GM12873 (cell line): ENCODE measurements at regions not wholly inside any gene's neighbourhood (a gene's known extent, or its start where the extent isn't known, plus 50 kb on each side); places are given as distances from the start of the nearest gene placed in this dataset.

Experiments used
- TF ChIP-seq, protein P1 (sequence below): IDR thresholded peaks from 2 replicates; pipeline ENCODE4 v1.5.1; 2012; ENCODE audit warnings: low read depth, mild to moderate bottlenecking, moderate library complexity, low read length, control low read depth; ENCODE audit not compliant: insufficient read depth; ENCODE audit errors: missing control alignments

DNA sequence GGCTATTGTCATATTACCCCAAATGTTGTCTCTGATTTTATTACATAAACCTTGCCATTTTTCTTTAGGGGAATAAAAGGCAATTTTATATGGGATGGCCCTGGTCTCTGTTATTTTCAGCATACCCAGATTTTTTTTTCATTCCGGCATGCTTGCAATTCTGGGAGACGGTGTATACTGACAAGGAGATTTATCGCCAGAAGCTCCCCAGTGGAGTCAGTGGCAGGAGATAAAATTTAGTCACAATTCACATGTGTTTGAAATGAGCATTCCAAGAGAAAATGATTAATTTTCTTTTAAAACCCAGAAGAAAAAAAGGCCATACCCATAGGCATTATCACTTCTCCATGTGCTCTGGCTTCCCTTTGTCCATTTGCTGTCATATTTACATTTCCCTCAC lies 250.8 kb upstream of the RSPO3 start:
- TF ChIP-seq, protein P1, sequence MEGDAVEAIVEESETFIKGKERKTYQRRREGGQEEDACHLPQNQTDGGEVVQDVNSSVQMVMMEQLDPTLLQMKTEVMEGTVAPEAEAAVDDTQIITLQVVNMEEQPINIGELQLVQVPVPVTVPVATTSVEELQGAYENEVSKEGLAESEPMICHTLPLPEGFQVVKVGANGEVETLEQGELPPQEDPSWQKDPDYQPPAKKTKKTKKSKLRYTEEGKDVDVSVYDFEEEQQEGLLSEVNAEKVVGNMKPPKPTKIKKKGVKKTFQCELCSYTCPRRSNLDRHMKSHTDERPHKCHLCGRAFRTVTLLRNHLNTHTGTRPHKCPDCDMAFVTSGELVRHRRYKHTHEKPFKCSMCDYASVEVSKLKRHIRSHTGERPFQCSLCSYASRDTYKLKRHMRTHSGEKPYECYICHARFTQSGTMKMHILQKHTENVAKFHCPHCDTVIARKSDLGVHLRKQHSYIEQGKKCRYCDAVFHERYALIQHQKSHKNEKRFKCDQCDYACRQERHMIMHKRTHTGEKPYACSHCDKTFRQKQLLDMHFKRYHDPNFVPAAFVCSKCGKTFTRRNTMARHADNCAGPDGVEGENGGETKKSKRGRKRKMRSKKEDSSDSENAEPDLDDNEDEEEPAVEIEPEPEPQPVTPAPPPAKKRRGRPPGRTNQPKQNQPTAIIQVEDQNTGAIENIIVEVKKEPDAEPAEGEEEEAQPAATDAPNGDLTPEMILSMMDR: no peak

DNA sequence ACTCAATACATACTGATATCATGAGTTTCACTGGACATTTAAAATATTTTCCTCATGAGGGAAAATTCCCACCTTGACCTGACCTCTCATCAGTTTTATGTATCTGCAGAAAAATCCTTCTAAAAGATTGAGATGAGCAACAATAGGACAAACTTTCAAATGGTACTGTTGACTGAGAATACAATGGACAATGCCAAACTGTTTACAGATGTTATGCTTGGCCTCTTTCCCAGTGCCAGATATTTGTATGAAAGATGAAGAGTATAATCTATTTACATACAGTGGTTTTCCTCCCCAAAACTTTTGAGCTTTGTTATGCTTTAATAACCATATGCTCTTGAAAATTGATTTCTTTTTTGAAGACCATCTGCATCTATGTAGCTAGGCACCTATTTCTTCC lies 245.1 kb upstream of the RSPO3 start:
- TF ChIP-seq, protein P1: no peak

DNA sequence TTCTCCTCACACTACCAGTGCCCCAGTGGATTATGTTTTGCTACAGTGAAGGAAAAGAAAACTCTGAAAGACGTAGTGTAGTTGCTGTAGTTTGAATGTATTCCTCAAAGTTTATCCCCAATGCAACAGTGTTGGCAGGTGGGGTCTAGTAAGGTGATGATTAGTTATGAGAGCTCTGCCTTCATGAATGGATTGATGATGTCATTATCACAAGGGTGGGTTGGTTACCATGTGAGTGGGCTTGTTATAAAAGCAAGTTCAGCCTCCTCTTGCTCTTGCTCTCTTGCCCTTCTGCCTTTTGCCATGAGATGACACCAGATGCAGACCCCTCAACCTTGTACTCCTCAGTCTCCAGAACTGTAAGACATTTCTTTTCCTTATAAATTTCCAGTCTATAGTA lies 244.7 kb upstream of the RSPO3 start:
- TF ChIP-seq, protein P1: no peak

DNA sequence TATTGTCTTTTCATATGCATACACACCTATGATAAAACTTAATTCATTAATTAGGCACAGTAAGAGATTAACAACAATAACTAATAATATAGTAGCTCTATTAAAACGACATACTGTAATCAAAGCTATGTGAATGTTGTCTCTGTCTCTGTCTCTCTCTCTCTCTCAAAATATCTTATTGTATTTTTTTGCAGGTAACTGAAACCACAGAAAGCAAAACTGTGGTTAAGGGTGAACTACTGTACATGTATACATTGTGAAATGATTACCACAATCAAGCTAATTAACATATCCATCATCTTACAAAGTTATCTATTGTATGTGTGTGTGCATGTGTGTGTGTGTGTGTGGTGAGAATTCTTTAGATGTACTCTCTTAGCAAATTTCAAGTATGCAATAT lies 242.0 kb upstream of the RSPO3 start:
- TF ChIP-seq, protein P1: no peak

DNA sequence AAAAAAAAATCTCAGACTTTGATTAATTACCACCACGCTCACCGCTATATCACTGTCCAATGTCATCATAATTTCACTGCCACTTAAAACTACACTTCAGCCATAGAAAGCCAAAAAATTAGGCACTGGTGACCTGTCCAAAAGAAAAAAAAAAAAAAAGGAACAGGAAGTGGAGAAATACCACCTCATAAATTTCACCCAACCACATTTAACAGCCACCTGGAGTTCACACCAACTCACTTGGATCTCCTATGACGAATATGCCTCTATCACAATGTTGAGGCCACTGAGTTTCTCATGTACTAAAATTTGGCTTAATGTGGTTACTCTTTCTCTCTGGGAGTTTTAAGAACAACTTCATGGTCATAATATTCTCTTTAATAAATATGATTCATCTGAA lies 237.5 kb upstream of the RSPO3 start:
- TF ChIP-seq, protein P1: no peak

DNA sequence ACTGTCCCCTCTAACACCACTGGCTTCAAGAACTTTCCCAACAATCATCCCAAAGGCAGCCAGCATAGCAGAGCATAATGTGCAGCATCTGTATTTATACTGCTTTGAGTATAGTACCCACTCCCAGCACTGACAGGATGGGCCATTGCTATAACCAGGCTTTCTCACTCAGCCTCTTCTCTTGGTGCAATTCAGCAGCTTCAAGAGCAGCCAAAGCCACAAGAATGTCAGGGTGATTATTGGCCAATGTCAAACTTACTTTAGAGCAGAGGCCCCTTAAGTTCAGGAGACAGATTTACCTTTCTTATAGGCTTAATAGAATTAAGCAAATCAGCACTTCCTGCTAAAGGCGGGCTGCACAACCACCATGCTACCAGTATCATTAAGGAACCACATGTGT lies 232.4 kb upstream of the RSPO3 start:
- TF ChIP-seq, protein P1: no peak

DNA sequence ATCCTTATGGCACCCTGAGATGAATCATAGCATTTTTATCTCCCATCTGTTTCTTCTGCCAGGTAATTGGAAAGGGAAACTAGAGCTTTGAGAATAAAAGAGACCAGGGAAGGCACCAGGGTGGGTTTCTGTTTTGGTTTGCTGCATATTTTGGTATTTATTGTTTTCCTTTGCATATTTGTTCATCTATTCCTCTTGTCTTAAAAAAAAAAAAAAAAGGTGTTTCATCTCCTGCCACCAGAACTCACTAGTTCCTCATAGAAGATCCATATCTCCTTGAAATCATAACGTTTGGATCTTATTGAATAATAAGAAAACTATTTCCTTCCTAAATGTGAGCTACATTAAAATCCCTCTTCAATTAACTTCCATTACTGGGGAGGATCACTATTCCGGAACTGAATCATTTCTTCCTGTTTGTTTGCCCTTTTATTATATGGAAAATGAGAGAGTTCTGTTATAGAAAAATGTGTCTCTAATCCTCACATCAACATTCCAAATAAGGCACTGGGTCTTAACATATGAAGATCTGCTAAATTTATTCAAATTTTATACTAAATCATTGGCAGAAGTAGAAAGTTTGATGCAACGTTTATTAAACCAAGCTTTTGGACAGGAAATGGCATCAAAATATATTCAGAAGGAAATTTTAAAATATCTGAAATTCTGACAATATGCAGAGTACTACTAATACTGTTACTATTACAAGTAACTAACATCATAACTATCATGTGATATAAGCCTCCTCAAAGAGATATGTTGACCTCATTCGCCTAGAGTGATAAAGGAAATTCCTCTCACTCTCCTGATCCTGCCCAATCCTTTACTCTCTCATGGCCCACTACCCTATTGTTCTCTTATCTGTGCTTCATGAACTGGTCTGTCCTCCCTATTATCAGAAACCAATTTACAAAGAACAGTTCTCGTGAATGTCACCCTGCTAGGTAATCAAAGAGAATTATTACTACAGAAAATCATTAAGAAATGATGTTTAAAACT lies 229.4 kb upstream of the RSPO3 start:
- TF ChIP-seq, protein P1: no peak
